ENCODE measurements at regions not wholly inside any gene's neighbourhood (a gene's known extent, or its start where the extent isn't known, plus 50 kb on each side); places are given as distances from the start of the nearest gene placed in this dataset.
"Not testable (repeated sequence)": the region's sequence is repeated elsewhere in the genome, so short reads cannot be mapped to it uniquely, and the experiment has no call there.

- DNase-seq = no peak
Measured at GRCh38 chr1:5220821-5221220, 566.4 kb downstream of the AJAP1 start.

- DNase-seq = no peak
Measured at GRCh38 chr1:5220421-5220820, 566.0 kb downstream of the AJAP1 start.

GRCh38 chr1:5200006-5200405, 545.6 kb downstream of the AJAP1 start:
- no peak for DNase-seq

- no peak for DNase-seq
Measured at GRCh38 chr1:5198328-5198727, 543.9 kb downstream of the AJAP1 start.

- no peak for DNase-seq
Measured at GRCh38 chr1:5191470-5191869, 537.1 kb downstream of the AJAP1 start.

- DNase-seq = no peak
Measured at GRCh38 chr1:5189384-5189783, 535.0 kb downstream of the AJAP1 start.

- no peak for DNase-seq
Measured at GRCh38 chr1:5165762-5166161, 511.4 kb downstream of the AJAP1 start.

- no peak for DNase-seq
Measured at GRCh38 chr1:5164158-5164557, 509.7 kb downstream of the AJAP1 start.

- DNase-seq = no peak
Measured at GRCh38 chr1:5161372-5161771, 507.0 kb downstream of the AJAP1 start.

GRCh38 chr1:5157175-5157574, 502.8 kb downstream of the AJAP1 start:
- DNase-seq = no peak

GRCh38 chr1:5156416-5157120, 502.2 kb downstream of the AJAP1 start:
- no peak for DNase-seq

GRCh38 chr1:5151511-5151910, 497.1 kb downstream of the AJAP1 start:
- DNase-seq = no peak

GRCh38 chr1:5150191-5150590, 495.8 kb downstream of the AJAP1 start:
- DNase-seq = no peak

- DNase-seq = no peak
Measured at GRCh38 chr1:5147806-5148205, 493.4 kb downstream of the AJAP1 start.

GRCh38 chr1:5142389-5142788, 488.0 kb downstream of the AJAP1 start:
- no peak for DNase-seq

- DNase-seq = no peak
Measured at GRCh38 chr1:5141750-5142149, 487.3 kb downstream of the AJAP1 start.

- no peak for DNase-seq
Measured at GRCh38 chr1:5140962-5141361, 486.6 kb downstream of the AJAP1 start.

- DNase-seq = no peak
Measured at GRCh38 chr1:5140136-5140535, 485.7 kb downstream of the AJAP1 start.

- DNase-seq = no peak
Measured at GRCh38 chr1:5129746-5130355, 475.4 kb downstream of the AJAP1 start.

GRCh38 chr1:5125208-5125607, 470.8 kb downstream of the AJAP1 start:
- DNase-seq = no peak

GRCh38 chr1:5120559-5120958, 466.1 kb downstream of the AJAP1 start:
- no peak for DNase-seq

GRCh38 chr1:5119366-5120234, 465.2 kb downstream of the AJAP1 start:
- DNase-seq = no peak

GRCh38 chr1:5118771-5119170, 464.4 kb downstream of the AJAP1 start:
- DNase-seq = not testable (repeated sequence)

All from right kidney (tissue), 1 donor.